Upper lobe of left lung (tissue), 4 donors: ENCODE measurements at regions not wholly inside any gene's neighbourhood (a gene's known extent, or its start where the extent isn't known, plus 50 kb on each side); places are given as distances from the start of the nearest gene placed in this dataset.

Experiments
- EP300 ChIP-seq, 4 donors: sonication (generic); formaldehyde crosslinking; IDR thresholded peaks; one replicate each; pipeline ENCODE4 v1.5.1; 2017; ENCODE audit warnings: antibody characterized with exemption in 4 of 4, control low read depth in 2 of 4
- POLR2A ChIP-seq, 4 donors: fragments of 450-650 bp; IDR thresholded peaks; one replicate each; pipeline ENCODE4 v1.5.1; 2016 to 2017; ENCODE audit warnings: antibody characterized with exemption in 4 of 4, mild to moderate bottlenecking in 2 of 4
- TF ChIP-seq, protein P1 (sequence below), 6 experiments: fragments of 450-650 bp in 4 of 6; fragments of 200-600 bp in 2 of 6; sonication (generic) in 2 of 6; IDR thresholded peaks; one replicate each; pipeline ENCODE4 v1.5.1; 2016 to 2019; ENCODE audit warnings: antibody characterized with exemption in 6 of 6

DNA sequence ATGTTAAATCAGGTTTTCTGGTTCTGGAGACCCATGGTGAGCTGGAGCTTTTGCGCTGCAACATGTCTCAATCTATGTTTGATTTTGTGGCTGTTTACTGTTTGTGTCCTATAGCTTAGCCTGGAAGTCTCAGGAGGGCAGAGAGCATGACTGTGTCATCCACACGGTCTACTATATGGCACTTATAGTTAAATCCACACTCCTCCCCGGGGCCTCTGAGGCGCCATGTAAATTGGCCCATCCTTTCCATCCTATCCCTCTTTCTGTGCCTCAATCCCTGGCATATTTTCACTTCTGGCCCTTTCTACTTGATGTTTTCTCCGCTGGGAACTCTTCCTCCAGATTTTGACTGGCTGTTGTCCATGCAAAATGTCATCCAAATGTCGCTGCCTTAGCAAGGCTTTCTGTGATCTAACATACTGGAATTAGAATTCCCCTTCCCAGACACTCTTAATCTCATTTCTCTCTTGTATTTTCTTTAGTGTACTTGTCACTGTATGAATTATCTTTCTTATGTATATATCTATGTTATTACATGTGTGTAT lies 560.8 kb upstream of the RGMA start:
- TF ChIP-seq POLR2A (IDR thresholded peaks at IDR 0.05) (no peak), EP300 (IDR thresholded peaks at IDR 0.05) (no peak)
- TF ChIP-seq, protein P1, sequence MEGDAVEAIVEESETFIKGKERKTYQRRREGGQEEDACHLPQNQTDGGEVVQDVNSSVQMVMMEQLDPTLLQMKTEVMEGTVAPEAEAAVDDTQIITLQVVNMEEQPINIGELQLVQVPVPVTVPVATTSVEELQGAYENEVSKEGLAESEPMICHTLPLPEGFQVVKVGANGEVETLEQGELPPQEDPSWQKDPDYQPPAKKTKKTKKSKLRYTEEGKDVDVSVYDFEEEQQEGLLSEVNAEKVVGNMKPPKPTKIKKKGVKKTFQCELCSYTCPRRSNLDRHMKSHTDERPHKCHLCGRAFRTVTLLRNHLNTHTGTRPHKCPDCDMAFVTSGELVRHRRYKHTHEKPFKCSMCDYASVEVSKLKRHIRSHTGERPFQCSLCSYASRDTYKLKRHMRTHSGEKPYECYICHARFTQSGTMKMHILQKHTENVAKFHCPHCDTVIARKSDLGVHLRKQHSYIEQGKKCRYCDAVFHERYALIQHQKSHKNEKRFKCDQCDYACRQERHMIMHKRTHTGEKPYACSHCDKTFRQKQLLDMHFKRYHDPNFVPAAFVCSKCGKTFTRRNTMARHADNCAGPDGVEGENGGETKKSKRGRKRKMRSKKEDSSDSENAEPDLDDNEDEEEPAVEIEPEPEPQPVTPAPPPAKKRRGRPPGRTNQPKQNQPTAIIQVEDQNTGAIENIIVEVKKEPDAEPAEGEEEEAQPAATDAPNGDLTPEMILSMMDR (IDR thresholded peaks at IDR 0.05), result no peak
